GM10266 (cell line): ENCODE measurements at regions not wholly inside any gene's neighbourhood (a gene's known extent, or its start where the extent isn't known, plus 50 kb on each side); places are given as distances from the start of the nearest gene placed in this dataset.
"Not testable (repeated sequence)": the region's sequence is repeated elsewhere in the genome, so short reads cannot be mapped to it uniquely, and the experiment has no call there.

Experiments
- DNase-seq: peaks from one replicate; pipeline ENCODE4 v3.0.0; 2012; ENCODE audit errors: extremely low spot score
- TF ChIP-seq, protein P1 (sequence below): IDR thresholded peaks from 2 replicates; pipeline ENCODE4 v1.5.1; 2012; ENCODE audit warnings: mild to moderate bottlenecking, low read depth; ENCODE audit not compliant: control insufficient read depth, insufficient read depth; ENCODE audit errors: missing control alignments

DNA sequence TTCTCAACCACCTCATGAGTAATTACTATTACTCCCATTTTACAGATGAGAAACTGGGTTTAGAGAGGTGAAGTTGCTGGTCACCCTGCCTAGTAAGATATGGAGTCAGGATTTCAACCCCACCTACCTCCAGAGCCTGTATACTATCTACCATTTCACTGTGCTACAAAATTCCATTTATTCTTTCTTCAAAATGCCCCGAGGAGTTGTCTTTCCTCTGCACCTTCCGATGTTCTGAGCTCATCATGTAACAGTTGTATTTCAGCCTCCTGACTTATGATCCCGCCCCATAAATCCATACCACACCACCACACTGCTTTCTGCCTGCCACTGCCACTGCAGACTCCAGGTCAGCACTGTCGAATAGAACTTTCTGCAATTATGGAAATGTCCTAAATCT is 71.3 kb upstream of the SLC25A36 start:
- no peak for DNase-seq
- TF ChIP-seq, protein P1, sequence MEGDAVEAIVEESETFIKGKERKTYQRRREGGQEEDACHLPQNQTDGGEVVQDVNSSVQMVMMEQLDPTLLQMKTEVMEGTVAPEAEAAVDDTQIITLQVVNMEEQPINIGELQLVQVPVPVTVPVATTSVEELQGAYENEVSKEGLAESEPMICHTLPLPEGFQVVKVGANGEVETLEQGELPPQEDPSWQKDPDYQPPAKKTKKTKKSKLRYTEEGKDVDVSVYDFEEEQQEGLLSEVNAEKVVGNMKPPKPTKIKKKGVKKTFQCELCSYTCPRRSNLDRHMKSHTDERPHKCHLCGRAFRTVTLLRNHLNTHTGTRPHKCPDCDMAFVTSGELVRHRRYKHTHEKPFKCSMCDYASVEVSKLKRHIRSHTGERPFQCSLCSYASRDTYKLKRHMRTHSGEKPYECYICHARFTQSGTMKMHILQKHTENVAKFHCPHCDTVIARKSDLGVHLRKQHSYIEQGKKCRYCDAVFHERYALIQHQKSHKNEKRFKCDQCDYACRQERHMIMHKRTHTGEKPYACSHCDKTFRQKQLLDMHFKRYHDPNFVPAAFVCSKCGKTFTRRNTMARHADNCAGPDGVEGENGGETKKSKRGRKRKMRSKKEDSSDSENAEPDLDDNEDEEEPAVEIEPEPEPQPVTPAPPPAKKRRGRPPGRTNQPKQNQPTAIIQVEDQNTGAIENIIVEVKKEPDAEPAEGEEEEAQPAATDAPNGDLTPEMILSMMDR: no peak

DNA sequence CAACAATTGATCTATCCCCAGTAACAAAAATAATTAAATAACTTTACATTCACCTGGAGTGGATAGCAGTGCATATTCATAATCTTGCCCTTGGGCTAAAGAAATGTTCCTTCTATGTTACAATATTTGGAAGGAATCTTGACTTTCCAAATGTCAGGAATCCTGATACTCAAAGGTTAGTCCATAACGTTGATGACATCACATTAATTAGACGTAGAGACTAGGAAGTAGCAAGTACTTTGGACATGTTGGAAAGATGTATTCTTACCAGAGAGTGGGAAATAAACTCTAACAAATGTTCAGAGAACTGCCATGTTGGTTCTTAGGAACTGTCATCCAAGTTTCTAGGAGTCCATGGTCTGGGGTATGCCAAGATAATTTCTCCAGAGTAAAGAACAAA is 70.6 kb upstream of the SLC25A36 start:
- TF ChIP-seq, protein P1: no peak
- no peak for DNase-seq

DNA sequence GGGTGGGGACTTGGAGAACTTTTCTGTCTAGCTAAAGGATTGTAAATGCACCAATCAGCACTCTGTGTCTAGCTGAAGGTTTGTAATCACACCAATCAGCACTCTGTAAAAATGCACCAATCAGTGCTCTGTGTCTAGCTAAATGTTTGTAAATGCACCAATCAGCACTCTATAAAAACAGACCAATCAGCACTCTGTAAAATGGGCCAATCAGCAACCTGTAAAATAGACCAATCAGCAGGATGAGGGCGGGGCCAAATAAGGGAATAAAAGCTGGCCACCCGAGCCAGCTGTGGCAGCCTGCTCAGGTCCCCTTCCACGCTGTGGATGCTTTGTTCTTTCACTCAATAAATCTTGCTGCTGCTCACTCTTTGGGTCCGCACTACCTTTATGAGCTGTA is 69.5 kb upstream of the SLC25A36 start:
- not testable (repeated sequence) for DNase-seq

DNA sequence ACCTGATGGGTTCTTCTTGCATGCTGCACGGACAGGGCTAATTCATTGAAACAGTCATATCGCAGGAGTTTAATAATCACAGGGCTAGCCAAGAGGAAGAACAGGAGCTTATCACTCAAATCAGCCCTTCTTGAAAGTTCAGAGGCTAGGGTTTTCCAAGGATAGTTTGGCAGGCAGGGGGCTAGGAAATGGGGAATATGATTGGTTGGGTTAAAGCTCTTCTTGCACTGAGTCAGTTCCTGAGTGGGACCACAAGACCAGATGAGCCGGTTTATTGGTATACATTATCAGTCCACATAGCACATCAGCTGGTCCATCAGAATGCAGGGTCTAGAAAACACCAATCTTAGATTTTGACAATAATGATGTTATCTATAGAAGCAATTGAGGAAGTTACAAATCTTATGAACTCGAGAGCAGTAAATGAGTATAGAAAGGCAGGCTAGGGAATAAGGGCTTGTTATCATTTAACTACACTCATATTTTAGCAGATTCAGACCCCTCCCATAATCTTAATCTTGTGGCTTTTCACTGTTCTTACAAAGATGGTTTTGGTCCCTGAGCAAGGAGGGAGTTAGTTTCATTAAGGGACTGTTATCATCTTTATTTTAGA is 58.1 kb upstream of the SLC25A36 start:
- TF ChIP-seq, protein P1: no peak
- no peak for DNase-seq

DNA sequence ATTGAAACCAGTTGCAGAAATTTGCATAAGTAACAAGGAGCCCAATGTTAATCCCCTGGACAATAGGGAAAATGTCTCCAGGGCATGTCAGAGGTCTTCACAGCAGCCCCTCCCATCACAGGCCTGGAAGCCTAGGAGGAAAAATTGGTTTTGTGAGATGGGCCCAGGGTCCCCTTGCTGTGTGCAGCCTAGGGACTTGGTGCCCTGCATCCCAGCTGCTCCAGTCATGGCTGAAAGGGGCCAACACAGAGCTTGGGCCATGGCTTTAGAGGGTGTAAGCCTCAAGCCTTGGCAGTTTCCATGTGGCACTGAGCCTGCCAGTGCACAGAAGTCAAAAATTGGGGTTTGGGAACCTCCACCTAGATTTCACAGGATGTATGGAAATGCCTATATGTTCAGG is 55.9 kb upstream of the SLC25A36 start:
- not testable (repeated sequence) for DNase-seq
